Tongue (tissue), 1 donor: ENCODE measurements at regions not wholly inside any gene's neighbourhood (a gene's known extent, or its start where the extent isn't known, plus 50 kb on each side); places are given as distances from the start of the nearest gene placed in this dataset.
"Not testable (repeated sequence)": the region's sequence is repeated elsewhere in the genome, so short reads cannot be mapped to it uniquely, and the experiment has no call there.

Experiments
- DNase-seq: peaks from one replicate; pipeline ENCODE4 v3.0.0-alpha.2; 2015

DNA sequence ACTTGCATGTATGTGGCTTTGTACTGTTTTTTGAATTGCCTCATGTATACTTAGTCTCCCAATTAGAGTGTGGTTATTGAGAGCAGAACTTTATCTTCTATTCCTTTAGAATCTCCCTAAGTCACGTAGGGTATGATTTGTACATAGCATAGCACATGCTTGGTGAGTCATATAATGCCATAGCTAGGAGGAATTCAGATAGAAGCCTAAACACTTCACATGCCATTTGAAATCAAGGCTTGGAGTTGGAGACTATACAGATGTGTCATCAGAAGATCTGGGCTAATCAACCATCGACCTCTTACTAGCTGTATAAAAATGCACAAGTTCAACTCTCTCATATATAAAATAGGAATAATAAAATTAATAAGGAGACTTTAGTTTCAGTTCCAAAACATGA is 222.6 kb upstream of the ST6GAL2 start:
- DNase-seq: no peak

DNA sequence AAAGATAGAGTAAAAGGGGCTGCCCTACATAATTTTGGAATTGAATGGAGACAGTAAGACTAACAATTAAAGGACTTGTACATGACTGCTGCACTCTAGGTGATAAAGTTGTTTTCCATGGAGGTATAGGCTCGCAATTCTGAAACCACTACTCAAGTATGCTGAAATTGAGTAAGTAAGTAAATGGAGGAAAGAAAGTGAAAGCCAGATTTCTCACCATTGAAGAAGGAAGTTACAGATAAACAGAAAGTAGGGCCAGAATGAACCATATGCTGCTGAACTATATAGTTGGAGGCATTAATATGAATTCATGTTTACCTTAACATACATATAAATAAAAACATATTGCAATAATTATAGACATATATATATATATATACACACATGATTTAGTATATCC is 225.7 kb upstream of the ST6GAL2 start:
- no peak for DNase-seq

DNA sequence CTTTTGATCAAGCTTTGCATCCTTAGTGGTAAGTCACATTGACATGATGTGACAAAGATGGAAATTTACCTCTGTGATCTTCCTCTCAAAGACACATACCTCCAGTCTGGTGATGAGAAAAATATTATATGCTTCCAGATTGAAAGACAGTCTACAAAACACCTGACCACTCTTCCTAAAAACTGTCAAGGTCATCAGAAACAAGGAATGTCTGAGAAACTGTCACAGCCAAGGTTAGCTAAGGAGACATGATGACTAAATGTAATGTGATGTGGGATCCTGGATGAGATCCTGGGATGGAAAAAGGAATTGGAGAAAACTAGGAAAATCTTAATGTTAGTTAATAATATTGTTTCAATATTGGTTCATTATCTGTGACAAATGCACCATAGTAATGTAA is 226.6 kb upstream of the ST6GAL2 start:
- no peak for DNase-seq

DNA sequence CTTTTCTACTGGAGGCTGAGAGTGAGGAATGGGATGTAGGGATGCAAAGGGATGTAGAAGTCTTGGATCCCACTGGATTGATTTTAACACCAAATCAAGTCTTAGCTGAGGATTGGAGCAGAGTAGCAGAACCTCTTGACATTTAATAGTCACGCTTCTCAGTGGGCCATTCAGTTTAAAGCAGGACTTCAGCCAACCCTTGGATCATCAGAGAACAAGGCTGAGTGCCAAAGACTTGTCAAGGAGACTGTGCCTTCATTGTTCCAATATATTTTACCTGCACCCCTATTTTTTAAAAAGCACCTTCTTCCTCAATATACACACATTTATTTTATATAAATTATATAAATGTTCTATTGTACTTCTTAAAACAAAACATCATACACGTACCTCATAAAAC is 242.4 kb upstream of the ST6GAL2 start:
- no peak for DNase-seq

DNA sequence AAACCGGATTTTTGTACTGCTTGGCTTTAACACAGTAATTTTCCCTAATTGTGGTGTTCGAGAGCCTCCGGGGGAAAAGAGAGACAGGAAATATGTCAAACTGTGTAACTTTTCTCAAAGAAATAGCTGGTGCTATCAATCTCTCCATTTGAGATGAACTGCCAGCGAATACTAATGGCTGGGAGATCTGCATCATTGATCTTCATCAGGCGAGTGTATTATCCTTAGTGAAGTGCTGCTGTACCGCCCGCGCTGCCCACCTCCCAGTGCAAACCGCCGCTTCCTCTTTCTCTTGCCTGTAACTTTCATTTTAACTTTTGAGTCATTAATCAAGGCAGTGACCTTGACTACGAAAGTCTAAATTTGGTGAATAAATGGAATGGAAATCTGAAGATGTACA is 246.1 kb upstream of the ST6GAL2 start:
- DNase-seq: no peak

DNA sequence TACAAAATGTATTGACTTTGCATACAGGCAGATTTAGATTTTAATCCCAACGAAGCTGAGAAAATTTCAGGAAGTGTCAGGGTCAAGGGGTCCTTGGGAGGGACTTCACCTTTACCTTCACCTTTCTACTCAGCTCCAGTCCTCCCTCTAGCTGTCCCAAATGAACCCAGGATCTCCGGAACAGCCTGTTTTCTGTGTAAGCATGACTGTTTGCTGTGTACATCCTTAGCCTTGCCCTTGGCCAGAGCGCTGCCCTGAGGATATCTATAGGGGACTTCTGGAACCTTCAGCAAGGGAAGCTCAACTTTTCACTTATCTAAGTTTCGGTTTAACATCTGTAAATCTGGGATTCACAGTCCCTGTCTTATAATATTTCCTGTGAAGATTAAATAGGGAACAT is 246.8 kb upstream of the ST6GAL2 start:
- DNase-seq: no peak

DNA sequence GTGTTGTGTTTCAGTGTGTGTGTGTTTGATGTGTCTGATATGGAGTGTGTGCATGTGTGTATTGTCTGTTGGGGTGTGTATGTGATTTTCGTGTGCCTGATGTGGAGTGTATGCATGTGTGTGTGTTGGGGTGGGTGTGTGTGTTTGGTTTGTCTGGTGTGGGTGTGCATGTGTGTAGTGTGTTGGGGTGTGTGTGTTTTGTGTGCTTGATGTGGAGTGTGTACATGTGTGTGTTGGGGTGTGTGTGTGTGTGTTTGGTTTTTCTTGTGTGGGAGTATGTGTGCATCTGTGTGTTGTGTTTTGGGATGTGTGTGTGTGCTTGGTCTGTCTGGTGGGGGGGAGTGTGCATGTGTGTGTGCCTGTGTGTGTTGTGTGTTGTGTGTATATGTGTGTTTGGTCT is 247.4 kb upstream of the ST6GAL2 start:
- DNase-seq: no peak

DNA sequence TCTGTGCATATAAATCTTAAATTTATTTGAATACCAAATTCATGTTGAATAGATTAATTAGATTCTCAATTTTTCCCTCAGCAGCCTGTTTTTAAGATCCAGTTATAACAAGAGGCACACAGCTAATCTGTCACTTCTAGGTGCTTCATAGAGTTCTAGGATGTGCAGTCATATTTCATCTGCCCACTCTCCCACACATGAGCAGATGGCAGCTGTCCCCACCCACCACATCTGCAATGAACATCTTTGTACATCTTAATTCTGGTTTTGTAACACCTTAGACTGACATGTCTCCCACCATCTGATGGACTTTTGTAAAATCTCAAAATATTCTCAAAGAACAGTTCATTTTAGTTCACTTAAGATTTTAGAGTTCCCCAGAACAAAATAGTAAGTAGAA is 250.8 kb upstream of the ST6GAL2 start:
- no peak for DNase-seq

DNA sequence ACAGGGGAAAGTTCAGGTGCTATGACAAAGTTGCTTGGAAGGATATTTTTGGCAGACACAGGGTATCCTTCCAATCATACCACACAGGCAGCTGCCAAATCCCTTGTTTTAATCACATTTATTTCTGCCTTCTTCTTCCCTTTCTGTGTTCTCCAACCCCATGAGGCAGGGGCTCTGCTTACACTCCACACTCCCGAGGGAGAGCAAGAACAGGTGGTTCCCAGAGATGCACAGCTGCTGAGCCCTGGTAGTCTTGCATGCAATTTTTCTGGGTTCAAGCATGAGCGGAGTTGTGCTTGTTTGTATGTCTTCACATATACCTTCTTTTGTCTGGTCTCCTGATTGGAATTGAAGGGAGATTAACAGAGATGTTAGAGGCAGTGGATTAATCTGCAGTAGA is 251.7 kb upstream of the ST6GAL2 start:
- DNase-seq: peak; percentile 61

DNA sequence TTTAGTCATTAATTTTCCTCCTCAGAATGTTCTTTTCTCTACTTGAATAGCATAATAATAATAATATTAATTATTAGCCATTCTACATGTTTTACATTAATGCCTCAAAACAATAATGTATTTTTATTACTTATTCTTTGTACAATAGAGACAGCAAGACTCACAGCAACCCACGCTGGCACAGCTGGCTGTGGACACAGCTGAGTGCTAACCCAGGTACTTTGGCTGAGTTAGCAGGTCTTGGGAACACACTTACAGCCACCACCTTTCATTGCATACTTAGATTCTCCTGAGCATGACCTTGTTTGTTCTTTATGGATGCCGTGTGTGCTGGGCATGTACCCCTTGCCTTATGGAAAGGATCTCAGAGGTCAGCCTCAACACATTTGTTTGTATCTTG is 260.2 kb upstream of the ST6GAL2 start:
- DNase-seq: no peak

DNA sequence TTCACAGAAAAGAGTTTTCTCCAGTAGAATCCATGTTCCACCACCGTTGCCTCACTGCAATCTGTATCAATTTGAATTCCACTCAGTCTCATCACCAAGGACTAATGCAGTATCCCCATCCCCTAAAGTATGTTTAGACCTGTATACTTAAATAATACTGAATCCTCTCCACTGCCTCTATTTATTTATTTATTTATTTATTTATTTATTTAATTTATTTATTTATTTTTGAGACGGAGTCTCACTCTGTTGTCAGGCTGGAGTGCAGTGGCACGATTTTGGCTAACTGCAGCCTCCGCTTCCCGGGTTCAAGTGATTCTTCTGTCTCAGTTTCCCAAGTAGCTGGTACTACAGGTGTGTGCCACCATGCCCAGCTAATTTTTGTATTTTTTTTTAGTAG is 260.7 kb upstream of the ST6GAL2 start:
- not testable (repeated sequence) for DNase-seq

DNA sequence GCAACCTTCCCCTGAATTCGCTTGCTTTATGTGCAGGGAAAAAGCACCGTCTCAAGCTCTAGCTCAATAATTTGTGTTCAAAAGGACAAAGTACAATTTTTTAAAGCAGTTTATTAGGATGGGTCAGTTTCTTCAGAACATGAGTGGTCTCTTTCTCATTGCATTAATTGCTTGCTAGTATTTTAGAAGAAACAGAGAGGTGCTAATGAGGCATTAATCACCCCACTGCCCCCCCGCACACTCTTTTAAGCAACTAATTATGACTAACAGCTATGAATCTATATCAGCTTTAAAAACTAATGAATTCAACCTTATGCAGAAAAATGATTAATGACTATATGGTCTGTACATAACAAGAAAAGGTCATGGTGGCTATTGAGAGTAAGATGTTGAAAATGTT is 262.1 kb upstream of the ST6GAL2 start:
- DNase-seq: no peak

DNA sequence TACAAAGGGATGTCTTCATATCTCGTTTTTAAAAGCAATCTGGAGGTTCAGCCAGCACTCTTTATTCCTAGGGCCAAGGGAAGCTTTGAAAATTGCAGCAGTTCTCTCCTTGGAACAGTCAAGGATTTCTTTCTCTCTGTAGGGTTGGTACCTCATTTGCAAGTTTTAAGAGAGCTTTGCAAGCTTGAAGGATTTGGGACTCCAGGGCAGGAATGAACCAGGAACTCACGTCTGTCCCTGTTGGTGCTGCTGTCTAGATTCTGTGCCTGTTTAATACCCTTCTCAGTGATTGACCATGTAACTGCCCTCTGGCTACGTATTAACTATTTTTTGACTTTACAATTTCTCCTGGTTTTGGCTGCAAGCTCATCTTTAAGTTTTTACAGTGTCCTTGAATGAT is 262.5 kb upstream of the ST6GAL2 start:
- DNase-seq: no peak

DNA sequence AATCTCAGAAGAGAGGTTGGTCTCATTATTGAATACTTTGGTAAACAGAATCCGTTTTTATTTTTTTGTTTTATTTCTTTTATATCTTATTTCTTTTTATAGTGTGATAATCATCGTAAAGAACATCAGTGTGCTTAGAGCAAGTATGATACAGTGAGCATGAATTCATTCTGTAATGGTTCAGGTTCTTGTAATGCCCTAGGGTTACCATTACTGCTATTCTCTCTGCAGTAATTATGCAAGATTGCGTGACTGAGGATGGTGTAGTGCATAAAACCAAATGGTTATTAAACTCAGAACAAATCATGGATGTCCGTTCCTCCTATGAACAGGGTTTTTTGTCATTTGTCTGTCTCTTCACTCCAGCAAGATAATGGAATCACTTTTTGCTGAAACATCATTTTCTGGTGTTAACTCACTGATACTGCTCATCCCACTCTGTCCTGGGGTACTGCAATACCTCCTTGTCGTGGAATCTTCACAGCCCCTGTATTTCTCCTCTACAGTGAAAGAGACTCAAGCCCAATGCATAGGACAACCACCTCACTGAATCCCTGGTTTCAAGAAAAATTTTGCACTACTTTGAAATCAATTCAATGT is 274.8 kb upstream of the ST6GAL2 start:
- DNase-seq: no peak

DNA sequence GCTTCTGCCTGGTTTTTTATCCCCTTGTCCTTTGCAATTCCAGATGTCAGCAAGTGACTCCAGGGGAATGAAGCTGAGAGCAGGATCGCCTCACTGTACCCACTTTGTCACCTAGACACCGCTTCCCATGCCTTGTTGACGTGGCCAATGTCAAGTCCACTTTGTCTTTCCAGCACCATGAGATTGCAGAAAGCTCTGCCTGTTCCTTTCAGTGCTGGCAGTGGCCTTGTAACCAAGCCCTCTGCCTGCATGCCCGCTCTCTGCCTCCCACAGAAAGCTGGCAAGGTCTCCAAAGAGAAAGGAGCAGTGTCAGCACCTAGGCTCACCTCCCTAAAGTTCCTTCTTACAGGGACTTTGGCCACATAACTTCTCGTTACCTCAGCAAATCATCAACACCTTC is 282.2 kb upstream of the ST6GAL2 start:
- DNase-seq: no peak

DNA sequence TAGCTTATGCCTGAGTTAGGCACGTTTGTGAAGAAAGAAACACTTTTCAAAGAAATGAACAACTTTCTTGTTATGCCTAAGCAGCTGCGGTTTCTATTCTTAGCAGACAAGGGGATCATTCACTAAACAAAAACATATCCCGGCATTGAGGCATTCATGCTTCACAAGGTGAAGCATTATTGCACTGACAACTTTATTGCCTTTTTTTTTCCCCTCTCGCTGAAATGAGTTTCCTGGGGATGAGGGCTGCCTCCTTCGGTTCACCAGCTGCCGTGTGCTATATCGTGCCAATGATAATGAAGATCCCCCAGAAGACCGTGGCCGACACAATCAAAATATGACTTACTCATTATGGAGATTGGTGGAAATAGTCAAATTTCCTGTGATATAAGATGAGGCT is 288.2 kb upstream of the ST6GAL2 start:
- peak; percentile 27 for DNase-seq

DNA sequence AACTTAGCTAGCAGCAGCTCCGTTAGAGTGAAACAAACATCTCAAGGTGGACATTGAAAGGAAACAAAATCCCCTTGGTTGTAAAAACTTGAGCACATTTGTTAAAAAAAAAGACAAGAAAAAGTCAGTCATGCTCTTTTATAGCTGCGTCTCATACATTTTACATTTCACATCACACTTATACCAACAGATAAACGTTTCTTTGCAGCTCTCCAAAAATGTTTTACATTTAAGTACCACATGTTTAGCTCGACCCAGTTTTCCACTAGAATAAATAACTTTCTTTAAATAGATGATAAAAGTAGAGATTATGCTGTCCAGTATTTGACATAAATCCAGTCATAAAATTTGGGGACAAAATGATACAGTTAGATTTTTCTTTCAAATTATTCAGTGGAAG is 297.0 kb upstream of the ST6GAL2 start:
- DNase-seq: no peak

DNA sequence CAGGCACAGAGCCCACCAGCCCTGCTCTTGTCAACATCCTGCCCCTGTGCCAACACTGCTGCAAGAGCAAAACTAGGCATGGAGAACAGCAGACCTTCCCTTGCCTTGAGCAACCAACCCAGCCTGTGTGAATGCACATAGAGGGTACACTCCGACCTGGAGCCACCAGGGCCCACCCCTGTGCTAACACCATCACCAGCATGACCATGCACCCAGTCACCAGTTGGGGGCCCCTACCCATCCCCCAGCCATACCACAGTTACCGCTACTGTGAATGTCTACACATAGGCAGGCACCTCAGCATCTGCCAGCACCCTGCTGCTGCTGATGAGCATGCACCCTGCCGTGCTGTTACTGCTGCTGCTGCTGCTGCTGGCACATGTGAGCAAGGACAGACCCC is 301.9 kb upstream of the ST6GAL2 start:
- DNase-seq: no peak

DNA sequence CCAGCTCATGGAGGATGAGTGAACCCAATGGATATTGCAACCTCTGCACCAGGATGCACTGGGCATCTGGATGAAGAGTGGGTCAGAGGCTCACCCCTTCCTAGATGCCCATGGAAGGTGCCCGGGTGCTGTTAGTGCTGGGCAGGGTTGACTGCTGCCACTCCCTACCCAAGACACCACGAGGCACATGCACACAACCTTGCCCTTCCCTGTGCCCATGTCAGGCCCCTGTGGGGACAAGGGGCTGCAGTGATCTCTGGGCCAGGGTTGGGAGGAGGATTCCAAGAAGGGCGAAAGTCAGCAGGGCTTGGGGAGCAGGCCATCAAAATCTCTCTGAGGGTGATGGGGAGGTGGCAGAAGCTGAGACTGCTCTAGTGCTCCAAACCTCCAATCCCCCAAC is 309.7 kb upstream of the ST6GAL2 start:
- DNase-seq: no peak

DNA sequence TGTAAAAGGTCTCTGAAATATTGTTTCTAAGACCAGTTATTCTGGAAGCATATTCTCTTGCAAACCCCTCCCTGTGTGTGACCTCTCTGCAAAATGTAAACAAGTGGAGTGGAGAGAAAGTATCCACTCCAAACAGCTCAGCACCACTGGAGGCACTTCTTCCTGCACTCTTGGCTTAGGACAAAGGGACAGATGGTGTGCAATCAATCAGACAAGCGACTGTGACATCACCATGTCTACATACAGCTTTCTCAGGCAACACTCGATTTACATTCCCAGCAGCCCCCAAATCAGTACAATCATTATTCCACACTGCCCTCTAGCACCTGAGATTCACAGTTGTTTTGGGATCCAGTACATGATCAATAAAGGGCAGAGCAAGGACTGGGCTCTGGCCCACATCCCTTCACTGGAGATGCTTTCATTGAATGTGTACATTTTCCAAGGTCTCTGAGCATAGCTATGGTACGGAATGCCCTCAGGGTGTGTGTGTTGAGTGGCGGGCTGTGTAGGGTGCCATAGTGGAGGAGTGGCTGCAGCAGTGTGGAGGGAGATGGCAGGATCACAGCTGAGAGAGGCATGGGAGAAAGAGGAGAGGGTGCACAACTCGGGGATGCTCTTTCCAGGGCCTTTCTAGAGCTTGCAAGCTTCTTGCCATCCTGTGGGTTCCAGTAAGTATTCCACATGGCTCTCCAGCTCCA is 311.8 kb upstream of the ST6GAL2 start:
- DNase-seq: peak; percentile 15

DNA sequence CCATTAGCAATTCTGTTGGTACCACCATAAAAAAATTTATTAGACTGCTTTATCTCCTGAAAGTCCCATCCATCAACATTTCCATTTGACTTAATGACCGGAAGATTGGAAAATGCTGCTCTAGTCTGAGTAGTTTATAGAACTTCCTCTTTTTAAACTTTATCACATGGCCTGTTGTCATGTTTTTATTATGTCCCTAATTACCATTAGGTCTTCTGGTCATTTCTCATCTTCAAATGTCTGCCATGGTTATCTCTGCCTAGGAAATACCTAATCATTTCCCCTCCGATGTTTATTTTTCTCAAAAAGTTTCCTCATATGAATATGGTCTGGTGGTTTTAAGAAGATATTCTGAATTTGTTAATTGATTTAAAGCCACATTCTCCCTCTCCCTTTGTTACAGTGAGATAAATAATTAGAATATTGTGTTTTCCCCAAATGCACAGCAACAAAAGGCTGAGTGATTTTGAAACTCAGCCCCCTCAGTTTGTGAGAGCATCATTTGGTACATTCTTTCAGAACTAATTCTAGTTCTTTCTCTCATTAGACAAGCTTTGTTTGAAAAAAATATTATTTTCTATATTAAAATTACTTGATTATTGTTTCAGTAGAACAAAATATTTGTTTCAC is 317.1 kb upstream of the ST6GAL2 start:
- no peak for DNase-seq

DNA sequence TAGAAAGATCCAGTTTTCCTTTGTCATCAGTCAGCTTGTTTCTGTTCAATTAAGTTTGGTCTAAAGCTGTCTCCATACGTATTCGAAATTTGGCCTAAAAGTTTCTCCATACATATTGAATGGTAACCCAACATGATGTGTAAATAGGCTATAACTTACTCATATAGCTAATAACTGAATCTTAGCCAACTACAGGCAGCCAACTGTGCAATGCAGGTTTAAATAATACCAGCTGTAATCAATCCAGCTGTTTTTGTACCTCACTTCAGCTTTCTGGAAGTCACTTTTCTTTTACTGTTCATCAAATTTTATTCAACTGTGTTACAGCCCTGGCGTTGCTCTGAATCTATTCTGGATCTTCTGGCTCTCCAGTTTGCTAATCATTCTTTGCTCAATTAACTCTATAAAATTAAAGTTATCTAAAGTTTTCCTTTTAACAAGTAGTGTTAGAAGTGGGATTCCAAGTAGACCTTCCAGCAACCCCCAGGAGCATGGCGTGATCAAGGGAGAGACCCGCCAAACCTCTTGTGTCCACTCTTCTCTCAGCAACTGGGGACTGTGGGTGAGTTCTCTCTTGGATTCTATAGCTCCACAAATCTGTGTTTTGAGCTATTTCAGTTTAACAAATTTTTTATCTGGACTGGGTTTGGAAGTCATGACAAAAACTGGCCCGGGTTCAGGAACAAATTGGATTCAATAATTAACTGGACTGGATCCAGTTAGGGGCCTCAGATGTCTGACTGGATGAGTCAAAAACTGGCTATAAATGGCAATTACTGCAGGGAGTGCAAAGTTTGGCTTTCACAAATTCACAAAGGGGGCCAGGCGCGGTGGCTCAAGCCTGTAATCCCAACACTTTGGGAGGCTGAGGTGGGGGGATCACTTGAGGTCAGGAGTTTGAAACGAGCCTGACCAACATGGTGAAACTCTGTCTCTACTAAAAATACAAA is 329.7 kb upstream of the ST6GAL2 start:
- peak; percentile 35 for DNase-seq

DNA sequence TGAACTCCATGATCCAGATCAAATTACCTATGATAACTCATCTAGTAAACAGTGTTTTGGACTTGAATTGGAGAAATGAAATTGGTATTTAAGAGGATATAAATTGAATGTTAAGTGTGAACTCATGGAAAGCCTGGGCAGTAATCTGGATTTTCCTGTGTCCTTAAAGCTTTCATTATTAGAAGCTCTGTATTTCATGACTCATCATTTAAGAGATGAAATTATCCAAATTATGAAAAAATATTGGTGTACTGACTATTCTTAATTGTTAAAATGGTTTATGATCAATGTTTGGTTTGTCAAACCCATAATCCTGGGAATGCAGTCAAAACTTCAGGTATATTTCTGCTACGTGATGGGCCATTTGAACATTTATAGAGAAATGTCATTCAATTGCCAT is 332.2 kb upstream of the ST6GAL2 start:
- no peak for DNase-seq
